ENCODE measurements at regions not wholly inside any gene's neighbourhood (a gene's known extent, or its start where the extent isn't known, plus 50 kb on each side); places are given as distances from the start of the nearest gene placed in this dataset.

DNA sequence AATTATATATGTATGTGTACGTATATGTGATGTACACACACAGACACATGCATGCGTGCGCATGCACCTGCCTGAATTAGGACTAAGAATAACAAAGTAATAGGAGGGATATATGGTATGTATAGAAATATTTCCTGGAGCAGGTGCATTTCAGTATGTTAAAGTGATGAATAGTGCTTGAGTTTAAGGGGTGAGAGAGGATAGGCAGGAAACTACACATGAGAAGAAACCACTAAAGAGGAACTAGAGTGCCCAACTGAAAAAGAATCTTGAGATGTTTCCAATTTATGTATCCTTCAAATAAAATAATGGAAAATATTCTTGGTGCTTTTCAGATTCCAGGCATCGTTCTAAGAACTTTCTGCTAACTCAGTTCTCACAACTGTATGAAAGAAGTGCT lies 52.6 kb upstream of the UNC5C start:
- TF ChIP-seq, protein P1, sequence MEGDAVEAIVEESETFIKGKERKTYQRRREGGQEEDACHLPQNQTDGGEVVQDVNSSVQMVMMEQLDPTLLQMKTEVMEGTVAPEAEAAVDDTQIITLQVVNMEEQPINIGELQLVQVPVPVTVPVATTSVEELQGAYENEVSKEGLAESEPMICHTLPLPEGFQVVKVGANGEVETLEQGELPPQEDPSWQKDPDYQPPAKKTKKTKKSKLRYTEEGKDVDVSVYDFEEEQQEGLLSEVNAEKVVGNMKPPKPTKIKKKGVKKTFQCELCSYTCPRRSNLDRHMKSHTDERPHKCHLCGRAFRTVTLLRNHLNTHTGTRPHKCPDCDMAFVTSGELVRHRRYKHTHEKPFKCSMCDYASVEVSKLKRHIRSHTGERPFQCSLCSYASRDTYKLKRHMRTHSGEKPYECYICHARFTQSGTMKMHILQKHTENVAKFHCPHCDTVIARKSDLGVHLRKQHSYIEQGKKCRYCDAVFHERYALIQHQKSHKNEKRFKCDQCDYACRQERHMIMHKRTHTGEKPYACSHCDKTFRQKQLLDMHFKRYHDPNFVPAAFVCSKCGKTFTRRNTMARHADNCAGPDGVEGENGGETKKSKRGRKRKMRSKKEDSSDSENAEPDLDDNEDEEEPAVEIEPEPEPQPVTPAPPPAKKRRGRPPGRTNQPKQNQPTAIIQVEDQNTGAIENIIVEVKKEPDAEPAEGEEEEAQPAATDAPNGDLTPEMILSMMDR (IDR thresholded peaks at IDR 0.05; ENCODE audit: poor library complexity, severe bottlenecking) = no peak
- TF ChIP-seq EZH2 (IDR thresholded peaks at IDR 0.05; ENCODE audit: borderline replicate concordance, insufficient read depth, low read length, poor library complexity, severe bottlenecking) = no peak
- TF ChIP-seq POLR2AphosphoS5 (IDR thresholded peaks at IDR 0.05) = no peak
- TF ChIP-seq TAF1 (IDR thresholded peaks at IDR 0.05; ENCODE audit: low read depth) = no peak

All from neural cell (in vitro differentiated cells).